OCI-LY7 (cell line): ENCODE measurements at regions not wholly inside any gene's neighbourhood (a gene's known extent, or its start where the extent isn't known, plus 50 kb on each side); places are given as distances from the start of the nearest gene placed in this dataset.

Experiments used
- BruUV-seq: library from RNA; stranded (reverse); fragments of 400-500 nt; replicated peaks from 2 replicates; lab custom pipeline; 2021; lab: Mats Ljungman, UMichigan
- CTCF ChIA-PET: fragments of 300-600 bp; sonication (Branson Sonifier 250); formaldehyde crosslinking; loops from one replicate; lab custom pipeline; 2022; ENCODE audit warnings: antibody characterized with exemption; ENCODE audit not compliant: unreplicated experiment; lab: Charles Lee
- POLR2A ChIA-PET: fragments of 300-600 bp; sonication (Branson Sonifier 250); formaldehyde crosslinking; loops from one replicate; lab custom pipeline; 2022; ENCODE audit warnings: antibody characterized with exemption; lab: Charles Lee
- DNase-seq: peaks from one replicate; pipeline ENCODE4 v3.0.0-alpha.2; 2015; ENCODE audit warnings: low spot score
- H2AFZ ChIP-seq: fragments of 200-600 bp; sonication (generic), shearing (Covaris generic); 2 replicates; pipeline ENCODE4 v1.6.1; 2014; ENCODE audit warnings: mild to moderate bottlenecking, antibody characterized with exemption, low read length, moderate library complexity
- H3K27ac ChIP-seq: fragments of 200-600 bp; sonication (generic); 2 replicates; pipeline ENCODE4 v1.5.1; 2014; ENCODE audit warnings: mixed run types, low read depth, mild to moderate bottlenecking, moderate library complexity, low read length, inconsistent platforms; ENCODE audit not compliant: poor library complexity, severe bottlenecking
- H3K36me3 ChIP-seq: fragments of 200-600 bp; sonication (generic); 2 replicates; pipeline ENCODE4 v1.6.1; 2014; ENCODE audit warnings: mild to moderate bottlenecking, antibody characterized with exemption, low read length, moderate library complexity, mixed read lengths; ENCODE audit not compliant: insufficient read depth
- H3K4me1 ChIP-seq: fragments of 200-600 bp; sonication (generic); 2 replicates; pipeline ENCODE4 v1.5.1; 2014; ENCODE audit warnings: mild to moderate bottlenecking, low read length; ENCODE audit not compliant: insufficient read depth, poor library complexity, severe bottlenecking
- H3K4me2 ChIP-seq: fragments of 200-600 bp; sonication (generic); 2 replicates; pipeline ENCODE4 v1.6.1; 2014; ENCODE audit warnings: mild to moderate bottlenecking, low read length
- H3K4me3 ChIP-seq: fragments of 200-600 bp; sonication (generic); 2 replicates; pipeline ENCODE4 v1.5.1; 2014; ENCODE audit warnings: mild to moderate bottlenecking, low read depth, low read length; ENCODE audit not compliant: poor library complexity, severe bottlenecking
- H3K79me2 ChIP-seq: fragments of 200-600 bp; sonication (generic); 2 replicates; pipeline ENCODE4 v1.6.1; 2016; ENCODE audit warnings: low read depth, mild to moderate bottlenecking, low read length, moderate library complexity, mixed read lengths; ENCODE audit not compliant: insufficient read depth
- H3K9me2 ChIP-seq: fragments of 200-600 bp; sonication (generic); 2 replicates; pipeline ENCODE4 v1.6.1; 2016; ENCODE audit warnings: mild to moderate bottlenecking, low read length, mixed read lengths; ENCODE audit not compliant: insufficient read depth
- H3K9me3 ChIP-seq: fragments of 200-600 bp; sonication (generic); 2 replicates; pipeline ENCODE4 v1.6.1; 2014; ENCODE audit warnings: mild to moderate bottlenecking, mixed run types, low read length, mixed read lengths
- H4K20me1 ChIP-seq: fragments of 200-600 bp; sonication (generic); 2 replicates; pipeline ENCODE4 v1.6.1; 2014; ENCODE audit warnings: mild to moderate bottlenecking, antibody characterized with exemption, low read length, moderate library complexity, mixed read lengths; ENCODE audit not compliant: insufficient read depth
- CTCF ChIP-seq: fragments of 200-600 bp; sonication (generic); conservative IDR thresholded peaks from 2 replicates; pipeline ENCODE4 v1.5.1; 2014; ENCODE audit warnings: mild to moderate bottlenecking, antibody characterized with exemption, low read length, moderate library complexity, mixed read lengths
- EZH2phosphoT487 ChIP-seq: fragments of 200-600 bp; sonication (generic); IDR thresholded peaks from 2 replicates; pipeline ENCODE4 v1.6.1; 2018; ENCODE audit warnings: low read depth, borderline replicate concordance, mild to moderate bottlenecking, mixed run types, antibody characterized with exemption, low read length, moderate library complexity, mixed read lengths
- intact Hi-C: fragments of 100-400 bp; cut with micrococcal nuclease; formaldehyde crosslinking; loops from one replicate; pipeline ENCODE4 v1.10.0; 2022; ENCODE audit not compliant: unreplicated experiment

GRCh38 chr17:71516149-71516548 lies 604.7 kb upstream of the SOX9 start:
- Histone ChIP-seq H3K9me3 (no peaks in the 10 kb centered on the region), H4K20me1 (no peaks in the 10 kb centered on the region), H3K36me3 (no peaks in the 10 kb centered on the region), H3K4me1 (no peaks in the 10 kb centered on the region), H3K4me3 (no peak overlapping the region), H3K27ac (no peak overlapping the region), H3K9me2 (no peaks in the 10 kb centered on the region), H3K4me2 (no peak overlapping the region), H2AFZ (no peak overlapping the region), H3K79me2 (no peaks in the 10 kb centered on the region)
- no peak for TF ChIP-seq EZH2phosphoT487
- no peak for TF ChIP-seq CTCF
- ChIA-PET CTCF (no interaction called here), POLR2A (interaction anchor here (0.7 to 1.2 kb wide), 4 partner anchors 21 to 713 kb away, joined by 3 read pairs; no protein-coding TSS in a partner anchor)
- DNase-seq, result no peak
- BruUV-seq, result no TSS peak
- intact Hi-C loops, result no loop called here

GRCh38 chr17:71519285-71519684 lies 601.5 kb upstream of the SOX9 start:
- TF ChIP-seq CTCF (no peak), EZH2phosphoT487 (no peak)
- H4K20me1 ChIP-seq, result no peaks in the 10 kb centered on the region
- H3K4me2 ChIP-seq, result no peak overlapping the region
- intact Hi-C loops, result no loop called here
- no peaks in the 10 kb centered on the region for H3K9me3 ChIP-seq
- no peak overlapping the region for H2AFZ ChIP-seq
- H3K4me1 ChIP-seq, result no peaks in the 10 kb centered on the region
- H3K4me3 ChIP-seq, result no peak overlapping the region
- no peaks in the 10 kb centered on the region for H3K79me2 ChIP-seq
- no peak overlapping the region for H3K27ac ChIP-seq
- ChIA-PET CTCF (no interaction called here), POLR2A (no interaction called here)
- no TSS peak for BruUV-seq
- no peak for DNase-seq
- no peaks in the 10 kb centered on the region for H3K36me3 ChIP-seq
- no peaks in the 10 kb centered on the region for H3K9me2 ChIP-seq

- no TSS peak for BruUV-seq
- no peak for DNase-seq
Measured at GRCh38 chr17:71521724-71522123, 599.1 kb upstream of the SOX9 start.

More at GRCh38 chr17:71521724-71522123, 599.1 kb upstream of the SOX9 start:
- ChIA-PET CTCF (no interaction called here), POLR2A (interaction anchor here (0.7 kb wide), 1 partner anchor 195 kb away, joined by 3 read pairs; no protein-coding TSS in a partner anchor)
- no peak for TF ChIP-seq EZH2phosphoT487
- no peak for TF ChIP-seq CTCF
- H3K4me3 ChIP-seq, result no peak overlapping the region
- intact Hi-C loops, result no loop called here
- H2AFZ ChIP-seq, result no peak overlapping the region
- no peak overlapping the region for H3K27ac ChIP-seq
- no peak overlapping the region for H3K4me2 ChIP-seq
- H3K4me1 ChIP-seq, result no peaks in the 10 kb centered on the region
- no peaks in the 10 kb centered on the region for H3K9me3 ChIP-seq
- no peaks in the 10 kb centered on the region for H3K9me2 ChIP-seq
- no peaks in the 10 kb centered on the region for H3K79me2 ChIP-seq
- H4K20me1 ChIP-seq, result no peaks in the 10 kb centered on the region
- no peaks in the 10 kb centered on the region for H3K36me3 ChIP-seq
